WTC11 (cell line): ENCODE measurements at regions not wholly inside any gene's neighbourhood (a gene's known extent, or its start where the extent isn't known, plus 50 kb on each side); places are given as distances from the start of the nearest gene placed in this dataset.

Experiments
- ATAC-seq: fragments of 200-7000 bp; cut with Tn5 transposase; 2 replicates; pipeline ENCODE4 v1.10.0; 2021; ENCODE audit warnings: mild to moderate bottlenecking, moderate library complexity
- CTCF ChIA-PET: fragments of 300-600 bp; sonication (Branson Sonifier 250); formaldehyde crosslinking; loops from one replicate; lab custom pipeline; 2021; ENCODE audit warnings: antibody characterized with exemption; lab: Charles Lee
- POLR2A ChIA-PET: fragments of 350-600 bp; sonication (Branson Sonifier 250); formaldehyde crosslinking; loops from one replicate; lab custom pipeline; 2021; ENCODE audit warnings: antibody characterized with exemption; lab: Charles Lee
- DNase-seq: peaks from one replicate; pipeline ENCODE4 v3.0.0; 2021; ENCODE audit warnings: low spot score
- H3K27ac Mint-ChIP-seq: 2 replicates; pipeline ENCODE4 v1.8.0; 2021; ENCODE audit warnings: mixed read lengths
- H3K27me3 Mint-ChIP-seq: 2 replicates; pipeline ENCODE4 v1.8.0; 2021; ENCODE audit warnings: low read depth, mild to moderate bottlenecking, moderate library complexity, mixed read lengths
- H3K36me3 Mint-ChIP-seq: 2 replicates; pipeline ENCODE4 v1.8.0; 2021; ENCODE audit warnings: mixed read lengths
- H3K4me1 Mint-ChIP-seq: 2 replicates; pipeline ENCODE4 v1.8.0; 2022; ENCODE audit warnings: mixed read lengths
- H3K4me3 Mint-ChIP-seq: 2 replicates; pipeline ENCODE4 v1.8.0; 2021; ENCODE audit warnings: mild to moderate bottlenecking, moderate library complexity, mixed read lengths
- H3K9me3 Mint-ChIP-seq: 2 replicates; pipeline ENCODE4 v1.8.0; 2021; ENCODE audit warnings: mixed read lengths
- ATF1 ChIP-seq: sonication (generic); formaldehyde crosslinking; IDR thresholded peaks from 2 replicates; pipeline ENCODE4 v1.8.1; 2023; ENCODE audit warnings: mild to moderate bottlenecking, moderate library complexity, missing genetic modification reagents
- E2F5 ChIP-seq: sonication (generic); formaldehyde crosslinking; IDR thresholded peaks from 2 replicates; pipeline ENCODE4 v1.8.1; 2022; ENCODE audit warnings: mild to moderate bottlenecking, moderate library complexity, missing genetic modification reagents
- ELF4 ChIP-seq: sonication (generic); formaldehyde crosslinking; IDR thresholded peaks from 2 replicates; pipeline ENCODE4 v1.8.1; 2022; ENCODE audit warnings: low read depth, mild to moderate bottlenecking, moderate library complexity, missing genetic modification reagents
- ESRRA ChIP-seq: sonication (generic); formaldehyde crosslinking; IDR thresholded peaks from 2 replicates; pipeline ENCODE4 v1.8.1; 2022; ENCODE audit warnings: mild to moderate bottlenecking, missing genetic modification reagents, borderline replicate concordance
- GRHL2 ChIP-seq: fragments of 250-450 bp; sonication (Bioruptor Pico); IDR thresholded peaks from 2 replicates; pipeline ENCODE4 v1.8.0; 2022; ENCODE audit warnings: mild to moderate bottlenecking, moderate library complexity; ENCODE audit not compliant: insufficient replicate concordance, severe bottlenecking
- IRF1 ChIP-seq: sonication (generic); formaldehyde crosslinking; IDR thresholded peaks from 2 replicates; pipeline ENCODE4 v1.8.0; 2023; ENCODE audit warnings: missing genetic modification reagents
- JAZF1 ChIP-seq: fragments of 250-450 bp; sonication (Bioruptor Pico); IDR thresholded peaks from 2 replicates; pipeline ENCODE4 v1.9.0; 2021; ENCODE audit warnings: moderate library complexity, mild to moderate bottlenecking, inconsistent platforms
- MLX ChIP-seq: sonication (generic); formaldehyde crosslinking; IDR thresholded peaks from 2 replicates; pipeline ENCODE4 v1.8.1; 2023; ENCODE audit warnings: mild to moderate bottlenecking, missing genetic modification reagents, moderate library complexity
- NFE2L1 ChIP-seq: sonication (generic); formaldehyde crosslinking; IDR thresholded peaks from 2 replicates; pipeline ENCODE4 v1.8.1; 2023; ENCODE audit warnings: missing genetic modification reagents
- NR1H2 ChIP-seq: sonication (generic); formaldehyde crosslinking; IDR thresholded peaks from 2 replicates; pipeline ENCODE4 v1.9.0; 2021; ENCODE audit warnings: mild to moderate bottlenecking, moderate library complexity, missing genetic modification reagents
- SOX15 ChIP-seq: fragments of 250-450 bp; sonication (Bioruptor Pico); IDR thresholded peaks from 2 replicates; pipeline ENCODE4 v1.9.0; 2021; ENCODE audit warnings: mild to moderate bottlenecking
- TEAD1 ChIP-seq: sonication (generic); formaldehyde crosslinking; IDR thresholded peaks from 2 replicates; pipeline ENCODE4 v1.8.0; 2022; ENCODE audit warnings: mild to moderate bottlenecking, missing genetic modification reagents
- ZMAT4 ChIP-seq: fragments of 250-450 bp; sonication (Bioruptor Pico); IDR thresholded peaks from 2 replicates; pipeline ENCODE4 v1.9.0; 2021; ENCODE audit warnings: mild to moderate bottlenecking
- ZNF121 ChIP-seq: sonication (generic); formaldehyde crosslinking; IDR thresholded peaks from 2 replicates; pipeline ENCODE4 v1.8.0; 2023; ENCODE audit warnings: missing genetic modification reagents
- ZNF138 ChIP-seq: sonication (generic); formaldehyde crosslinking; conservative IDR thresholded peaks from 2 replicates; pipeline ENCODE4 v1.8.1; 2022; ENCODE audit warnings: mild to moderate bottlenecking, moderate library complexity, missing genetic modification reagents
- ZNF281 ChIP-seq: sonication (generic); formaldehyde crosslinking; IDR thresholded peaks from 2 replicates; pipeline ENCODE4 v1.8.0; 2023; ENCODE audit warnings: mild to moderate bottlenecking, missing genetic modification reagents
- ZNF317 ChIP-seq: sonication (generic); formaldehyde crosslinking; IDR thresholded peaks from 2 replicates; pipeline ENCODE4 v1.8.1; 2023; ENCODE audit warnings: low read depth, mild to moderate bottlenecking, moderate library complexity, missing genetic modification reagents, borderline replicate concordance
- TF ChIP-seq, protein P1 (sequence below): sonication (generic); formaldehyde crosslinking; IDR thresholded peaks from 2 replicates; pipeline ENCODE4 v1.8.0; 2022; ENCODE audit warnings: mild to moderate bottlenecking, missing genetic modification reagents
- TF ChIP-seq, protein P2 (sequence below): fragments of 250-450 bp; sonication (Bioruptor Pico); IDR thresholded peaks from 2 replicates; pipeline ENCODE4 v1.9.0; 2021; ENCODE audit warnings: moderate library complexity, mild to moderate bottlenecking, inconsistent platforms, borderline replicate concordance
- TF ChIP-seq, protein P3 (sequence below): sonication (generic); formaldehyde crosslinking; IDR thresholded peaks from 2 replicates; pipeline ENCODE4 v1.8.0; 2022; ENCODE audit warnings: mild to moderate bottlenecking, missing genetic modification reagents

DNA sequence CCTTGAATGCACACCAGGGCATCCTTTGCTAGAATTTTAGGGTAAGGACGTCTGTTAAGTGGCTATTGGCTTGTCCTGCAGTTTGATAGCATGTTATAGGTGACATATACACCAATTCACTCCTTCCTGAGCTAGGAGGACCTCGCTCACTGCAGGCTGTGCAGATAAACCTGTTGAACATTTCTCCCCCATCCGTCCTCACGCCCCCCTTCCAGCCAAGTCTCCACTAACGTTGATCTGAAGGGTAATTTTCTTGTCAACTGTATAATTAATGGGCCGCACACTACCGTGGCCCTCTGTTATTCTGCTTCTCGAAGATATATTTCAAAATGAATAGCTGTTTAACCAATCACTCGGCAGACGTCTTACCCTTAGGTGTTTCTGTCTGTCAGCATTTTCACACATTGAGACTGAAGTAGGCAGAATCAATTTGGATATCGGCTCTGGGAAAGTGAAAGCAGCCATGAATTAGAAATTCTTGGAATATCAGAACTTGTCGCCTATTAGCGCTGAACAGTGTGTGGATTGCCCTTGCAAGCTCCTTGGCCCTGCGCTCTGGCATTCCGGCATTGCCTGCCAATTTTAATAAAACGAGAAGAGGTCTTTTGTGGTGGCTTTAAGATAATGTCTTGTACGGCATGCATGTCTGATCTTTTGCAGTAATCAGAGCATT lies 905.3 kb downstream of the TYW1 start:
- Mint-ChIP-seq H3K36me3 (no peaks in the 10 kb centered on the region), H3K27me3 (no peaks in the 10 kb centered on the region; the same call in 1 of the 2 replicates), H3K4me3 (no peak overlapping the region), H3K4me1 (no peaks in the 10 kb centered on the region), H3K27ac (no peak overlapping the region), H3K9me3 (peaks cover 16% of the 10 kb centered on the region)
- ChIA-PET CTCF (no interaction called here), POLR2A (no interaction called here)
- TF ChIP-seq NFE2L1 (CRISPR knock-in tag): no peak
- TF ChIP-seq JAZF1 (CRISPR knock-in tag): no peak
- no peak for TF ChIP-seq E2F5
- TF ChIP-seq NR1H2 (CRISPR knock-in tag): no peak
- no peak for TF ChIP-seq ZNF121 (CRISPR knock-in tag)
- TF ChIP-seq SOX15: no peak
- TF ChIP-seq IRF1 (CRISPR knock-in tag): no peak
- no peak for TF ChIP-seq ATF1 (CRISPR knock-in tag)
- ATAC-seq (no peak), DNase-seq (no peak)

- no peak for TF ChIP-seq ZNF317 (CRISPR knock-in tag)
- TF ChIP-seq, protein P1, sequence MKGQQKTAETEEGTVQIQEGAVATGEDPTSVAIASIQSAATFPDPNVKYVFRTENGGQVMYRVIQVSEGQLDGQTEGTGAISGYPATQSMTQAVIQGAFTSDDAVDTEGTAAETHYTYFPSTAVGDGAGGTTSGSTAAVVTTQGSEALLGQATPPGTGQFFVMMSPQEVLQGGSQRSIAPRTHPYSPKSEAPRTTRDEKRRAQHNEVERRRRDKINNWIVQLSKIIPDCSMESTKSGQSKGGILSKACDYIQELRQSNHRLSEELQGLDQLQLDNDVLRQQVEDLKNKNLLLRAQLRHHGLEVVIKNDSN (CRISPR knock-in tag): no peak
- no peak for TF ChIP-seq ELF4 (CRISPR knock-in tag)
- TF ChIP-seq, all 79 proteins: peak for 0
- H3K9me3 Mint-ChIP-seq: peaks cover 6% of the 10 kb centered on the region
- H3K4me1 Mint-ChIP-seq: peaks cover 5% of the 10 kb centered on the region; the same call in 1 of the 2 replicates
Measured at GRCh38 chr7:67907792-67908191, 911.2 kb downstream of the TYW1 start.

GRCh38 chr7:67912437-67912836 lies 915.8 kb downstream of the TYW1 start:
- H3K27ac Mint-ChIP-seq: no peak overlapping the region
- no peaks in the 10 kb centered on the region for H3K36me3 Mint-ChIP-seq
- ATAC-seq (no peak), DNase-seq (no peak)
- ChIA-PET CTCF (interaction anchor here (0.8 to 1.4 kb wide), 2 partner anchors 150 to 287 kb away, joined by 3 to 6 read pairs; no protein-coding TSS in a partner anchor), POLR2A (no interaction called here)
- peaks cover 18% of the 10 kb centered on the region for H3K27me3 Mint-ChIP-seq
- peaks cover 42% of the 10 kb centered on the region for H3K4me1 Mint-ChIP-seq
- H3K9me3 Mint-ChIP-seq: no peaks in the 10 kb centered on the region
- no peak overlapping the region for H3K4me3 Mint-ChIP-seq
- TF ChIP-seq, protein P2, sequence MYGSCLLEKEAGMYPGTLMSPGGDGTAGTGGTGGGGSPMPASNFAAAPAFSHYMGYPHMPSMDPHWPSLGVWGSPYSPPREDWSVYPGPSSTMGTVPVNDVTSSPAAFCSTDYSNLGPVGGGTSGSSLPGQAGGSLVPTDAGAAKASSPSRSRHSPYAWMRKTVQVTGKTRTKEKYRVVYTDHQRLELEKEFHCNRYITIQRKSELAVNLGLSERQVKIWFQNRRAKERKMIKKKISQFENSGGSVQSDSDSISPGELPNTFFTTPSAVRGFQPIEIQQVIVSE (CRISPR knock-in tag): no peak
- TF ChIP-seq ZMAT4 (CRISPR knock-in tag): no peak
- no peak for TF ChIP-seq ESRRA (CRISPR knock-in tag)
- TF ChIP-seq ZNF138 (CRISPR knock-in tag): no peak
- no peak for TF ChIP-seq ZNF281 (CRISPR knock-in tag)
- TF ChIP-seq, protein P3, sequence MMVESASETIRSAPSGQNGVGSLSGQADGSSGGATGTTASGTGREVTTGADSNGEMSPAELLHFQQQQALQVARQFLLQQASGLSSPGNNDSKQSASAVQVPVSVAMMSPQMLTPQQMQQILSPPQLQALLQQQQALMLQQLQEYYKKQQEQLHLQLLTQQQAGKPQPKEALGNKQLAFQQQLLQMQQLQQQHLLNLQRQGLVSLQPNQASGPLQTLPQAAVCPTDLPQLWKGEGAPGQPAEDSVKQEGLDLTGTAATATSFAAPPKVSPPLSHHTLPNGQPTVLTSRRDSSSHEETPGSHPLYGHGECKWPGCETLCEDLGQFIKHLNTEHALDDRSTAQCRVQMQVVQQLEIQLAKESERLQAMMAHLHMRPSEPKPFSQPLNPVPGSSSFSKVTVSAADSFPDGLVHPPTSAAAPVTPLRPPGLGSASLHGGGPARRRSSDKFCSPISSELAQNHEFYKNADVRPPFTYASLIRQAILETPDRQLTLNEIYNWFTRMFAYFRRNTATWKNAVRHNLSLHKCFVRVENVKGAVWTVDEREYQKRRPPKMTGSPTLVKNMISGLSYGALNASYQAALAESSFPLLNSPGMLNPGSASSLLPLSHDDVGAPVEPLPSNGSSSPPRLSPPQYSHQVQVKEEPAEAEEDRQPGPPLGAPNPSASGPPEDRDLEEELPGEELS: no peak
- no peak for TF ChIP-seq E2F5
- TF ChIP-seq ATF1 (CRISPR knock-in tag): no peak
- no peak for TF ChIP-seq SOX15
- TF ChIP-seq GRHL2: no peak
- TF ChIP-seq MLX (CRISPR knock-in tag): no peak
- no peak for TF ChIP-seq TEAD1 (CRISPR knock-in tag)

More at GRCh38 chr7:67907792-67908191, 911.2 kb downstream of the TYW1 start:
- H3K36me3 Mint-ChIP-seq: no peaks in the 10 kb centered on the region
- POLR2A ChIA-PET: no interaction called here
- H3K27ac Mint-ChIP-seq: no peak overlapping the region
- ATAC-seq (no peak), DNase-seq (no peak)
- H3K27me3 Mint-ChIP-seq: no peaks in the 10 kb centered on the region; the same call in 1 of the 2 replicates
- CTCF ChIA-PET: interaction anchor here (1.7 kb wide), 1 partner anchor 283 kb away, joined by 4 read pairs; no protein-coding TSS in a partner anchor
- no peak overlapping the region for H3K4me3 Mint-ChIP-seq
